CD4-positive, alpha-beta memory T cell (primary cell): ENCODE measurements at regions not wholly inside any gene's neighbourhood (a gene's known extent, or its start where the extent isn't known, plus 50 kb on each side); places are given as distances from the start of the nearest gene placed in this dataset.

ENCODE experiments used
- CTCF ChIA-PET: fragments of 350-600 bp; sonication (Branson Sonifier 250); formaldehyde crosslinking; loops from one replicate; lab custom pipeline; 2021; ENCODE audit warnings: inconsistent platforms; ENCODE audit not compliant: partially characterized antibody; lab: Charles Lee
- POLR2A ChIA-PET: fragments of 350-600 bp; sonication (Branson Sonifier 250); formaldehyde crosslinking; loops from one replicate; lab custom pipeline; 2021; ENCODE audit not compliant: partially characterized antibody; lab: Charles Lee
- DNase-seq, 5 donors: peaks; one replicate each; pipeline versions ENCODE4 v3.0.0 to v3.0.0-alpha.2; 2020 to 2022; ENCODE audit warnings: mixed read lengths in 1 of 5
- H3K27ac ChIP-seq: one replicate; pipeline ENCODE4 v1.7.0; 2013; ENCODE audit warnings: low read depth, low read length
- H3K27me3 ChIP-seq: 2 replicates; pipeline ENCODE4 v1.7.0; 2013; ENCODE audit warnings: mild to moderate bottlenecking, low read length, moderate library complexity; ENCODE audit not compliant: insufficient read depth
- H3K36me3 ChIP-seq: 2 replicates; pipeline ENCODE4 v1.7.0; 2013; ENCODE audit warnings: mild to moderate bottlenecking, low read length, moderate library complexity; ENCODE audit not compliant: insufficient read depth
- H3K4me1 ChIP-seq: 2 replicates; pipeline ENCODE4 v1.7.0; 2013; ENCODE audit warnings: mild to moderate bottlenecking, low read length, moderate library complexity; ENCODE audit not compliant: insufficient read depth
- H3K4me3 ChIP-seq, 2 donors: one replicate each; pipeline ENCODE4 v1.7.0; 2013; ENCODE audit warnings: low read length in 2 of 2, mild to moderate bottlenecking in 1 of 2
- H3K9me3 ChIP-seq, 2 donors: one replicate each; pipeline ENCODE4 v1.7.0; 2013; ENCODE audit warnings: low read length in 2 of 2, control low read depth in 1 of 2; ENCODE audit not compliant: control insufficient read depth in 1 of 2
- H3K27ac Mint-ChIP-seq, 7 donors: one replicate each; pipeline ENCODE4 v1.8.0; 2020 to 2021; ENCODE audit warnings: mixed read lengths in 7 of 7, mild to moderate bottlenecking in 6 of 7, inconsistent platforms in 3 of 7, moderate library complexity in 3 of 7
- H3K27me3 Mint-ChIP-seq, 2 donors: one replicate each; pipeline ENCODE4 v1.8.0; 2020 to 2021; ENCODE audit warnings: mixed read lengths in 2 of 2
- H3K36me3 Mint-ChIP-seq, 2 donors: one replicate each; pipeline ENCODE4 v1.8.0; 2020 to 2021; ENCODE audit warnings: mixed read lengths in 2 of 2, inconsistent platforms in 1 of 2, mild to moderate bottlenecking in 1 of 2
- H3K4me1 Mint-ChIP-seq, 4 donors: one replicate each; pipeline ENCODE4 v1.8.0; 2020 to 2021; ENCODE audit warnings: mixed read lengths in 4 of 4, mild to moderate bottlenecking in 1 of 4
- H3K4me3 Mint-ChIP-seq, 8 donors: one replicate each; pipeline ENCODE4 v1.8.0; 2020 to 2021; ENCODE audit warnings: mixed read lengths in 8 of 8, mild to moderate bottlenecking in 7 of 8, moderate library complexity in 6 of 8, inconsistent platforms in 3 of 8
- H3K9me3 Mint-ChIP-seq, 8 donors: one replicate each; pipeline ENCODE4 v1.8.0; 2020 to 2021; ENCODE audit warnings: mixed read lengths in 8 of 8, mild to moderate bottlenecking in 5 of 8, inconsistent platforms in 3 of 8, moderate library complexity in 1 of 8
- intact Hi-C: fragments of 100-400 bp; cut with micrococcal nuclease; formaldehyde crosslinking; loops from one replicate; pipeline ENCODE4 v1.15.1; 2023

DNA sequence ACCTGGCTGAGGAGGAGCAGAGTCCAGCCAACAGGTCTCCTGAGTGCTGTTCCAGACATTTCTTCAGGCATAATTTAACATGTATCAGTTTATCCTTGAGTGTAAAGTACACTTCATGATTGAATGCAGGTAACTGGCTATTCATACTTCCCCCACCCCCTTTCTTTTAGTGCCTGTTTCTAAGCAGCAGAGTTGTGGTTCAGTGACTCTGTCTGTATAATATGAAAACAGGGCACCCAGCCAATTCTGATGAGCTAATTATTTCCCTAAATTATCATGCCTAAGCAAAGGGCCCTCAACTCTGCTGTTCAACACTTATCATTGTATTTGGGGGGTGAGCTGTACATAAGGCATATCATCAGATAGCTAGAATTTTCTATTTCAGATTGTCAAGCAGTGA, 51.9 kb upstream of the ZSWIM6 start:
- peaks cover 10% of the 10 kb centered on the region for H3K4me1 ChIP-seq
- H3K4me3 Mint-ChIP-seq = no peak overlapping the region
- H3K9me3 Mint-ChIP-seq = no peaks in the 10 kb centered on the region
- no peak overlapping the region for H3K27ac Mint-ChIP-seq
- intact Hi-C loops = no loop called here
- ChIA-PET CTCF (interaction anchor here (0.8 to 3.5 kb wide), 3 partner anchors 9 to 50 kb away, joined by 3 to 10 read pairs (median 4); no protein-coding TSS in a partner anchor), POLR2A (interaction anchor here (1.9 kb wide), 1 partner anchor 51 kb away, joined by 5 read pairs; no protein-coding TSS in a partner anchor)
- no peak overlapping the region for H3K27ac ChIP-seq
- peaks cover 17 to 33% (median 26%) of the 10 kb centered on the region in 4 donors for H3K4me1 Mint-ChIP-seq
- no peaks in the 10 kb centered on the region for H3K36me3 ChIP-seq
- no peak for DNase-seq
- H3K36me3 Mint-ChIP-seq = no peaks in the 10 kb centered on the region
- H3K27me3 Mint-ChIP-seq = no peaks in the 10 kb centered on the region
- H3K27me3 ChIP-seq = no peaks in the 10 kb centered on the region
- H3K9me3 ChIP-seq = no peaks in the 10 kb centered on the region
- no peak overlapping the region for H3K4me3 ChIP-seq

GRCh38 chr5:61280761-61281427, 51.2 kb upstream of the ZSWIM6 start:
- Histone ChIP-seq H3K4me1 (peaks cover 10% of the 10 kb centered on the region), H3K9me3 (no peaks in the 10 kb centered on the region), H3K36me3 (no peaks in the 10 kb centered on the region), H3K27me3 (no peaks in the 10 kb centered on the region), H3K4me3 (no peak overlapping the region), H3K27ac (no peak overlapping the region)
- intact Hi-C loops = no loop called here
- peak in 2 of 5 donors; percentile 21 to 26 for DNase-seq
- H3K36me3 Mint-ChIP-seq = no peaks in the 10 kb centered on the region
- H3K4me1 Mint-ChIP-seq = peaks cover 17 to 28% (median 23%) of the 10 kb centered on the region in 4 donors
- peak overlapping the region in 1 of 7 donors; percentile 3 for H3K27ac Mint-ChIP-seq
- POLR2A ChIA-PET = interaction anchor here (1.9 kb wide), 1 partner anchor 50 kb away, joined by 5 read pairs; no protein-coding TSS in a partner anchor
- CTCF ChIA-PET = interaction anchor here (0.8 to 3.5 kb wide), 2 partner anchors 10 to 13 kb away, joined by 3 to 10 read pairs; no protein-coding TSS in a partner anchor
- no peaks in the 10 kb centered on the region for H3K27me3 Mint-ChIP-seq
- no peaks in the 10 kb centered on the region for H3K9me3 Mint-ChIP-seq
- H3K4me3 Mint-ChIP-seq = no peak overlapping the region

GRCh38 chr5:61281686-61282085, 50.4 kb upstream of the ZSWIM6 start:
- Mint-ChIP-seq H3K9me3 (no peaks in the 10 kb centered on the region), H3K4me3 (no peak overlapping the region), H3K27me3 (no peaks in the 10 kb centered on the region), H3K36me3 (no peaks in the 10 kb centered on the region), H3K4me1 (peaks cover 14 to 25% (median 20%) of the 10 kb centered on the region in 4 donors), H3K27ac (no peak overlapping the region)
- intact Hi-C loops = no loop called here
- no peak overlapping the region for H3K4me3 ChIP-seq
- no peaks in the 10 kb centered on the region for H3K27me3 ChIP-seq
- no peaks in the 10 kb centered on the region for H3K9me3 ChIP-seq
- POLR2A ChIA-PET = interaction anchor here (1.9 kb wide), 1 partner anchor 49 kb away, joined by 5 read pairs; no protein-coding TSS in a partner anchor
- no peaks in the 10 kb centered on the region for H3K36me3 ChIP-seq
- CTCF ChIA-PET = interaction anchor here (3.5 kb wide), 1 partner anchor 14 kb away, joined by 10 read pairs; no protein-coding TSS in a partner anchor
- no peak overlapping the region for H3K27ac ChIP-seq
- H3K4me1 ChIP-seq = peaks cover 10% of the 10 kb centered on the region
- no peak for DNase-seq
